Mucosa of descending colon (tissue), 3 donors: ENCODE measurements at regions not wholly inside any gene's neighbourhood (a gene's known extent, or its start where the extent isn't known, plus 50 kb on each side); places are given as distances from the start of the nearest gene placed in this dataset.

Experiments used
- ATAC-seq: fragments of 200-7000 bp; cut with Tn5 transposase; one replicate; pipeline ENCODE4 v1.9.1; 2020; ENCODE audit warnings: mild to moderate bottlenecking, moderate library complexity
- DNase-seq, 3 donors: peaks; one replicate each; pipeline ENCODE4 v3.0.0-alpha.2; 2020
- H3K36me3 ChIP-seq: fragments of 200-600 bp; one replicate; pipeline ENCODE4 v1.8.0; 2021; ENCODE audit warnings: low read depth, mild to moderate bottlenecking
- H3K4me1 ChIP-seq: fragments of 200-600 bp; one replicate; pipeline ENCODE4 v1.8.0; 2021; ENCODE audit warnings: low read depth, mild to moderate bottlenecking
- H3K4me3 ChIP-seq: fragments of 200-600 bp; one replicate; pipeline ENCODE4 v1.8.0; 2021; ENCODE audit warnings: mild to moderate bottlenecking
- H3K9me3 ChIP-seq: fragments of 200-600 bp; one replicate; pipeline ENCODE4 v1.8.0; 2021; ENCODE audit warnings: mild to moderate bottlenecking
- CTCF ChIP-seq: fragments of 200-600 bp; IDR thresholded peaks from one replicate; pipeline ENCODE4 v1.8.0; 2022; ENCODE audit warnings: antibody characterized with exemption, mild to moderate bottlenecking
- intact Hi-C, 2 donors: fragments of 100-400 bp; cut with DNase I in 1 of 2; cut with micrococcal nuclease in 1 of 2; formaldehyde crosslinking; loops; one replicate each; pipeline versions ENCODE4 v1.11.0 to v1.11.1; 2022; cut with DNase I, micrococcal nuclease
- donor health status: DM: no; HTN: no; CAD: no; lungs with moderate emphysema.
- donor health status: DM: no; HTN: no; CAD: no.
- donor health status: DM: no; HTN: yes; CAD: no.

DNA sequence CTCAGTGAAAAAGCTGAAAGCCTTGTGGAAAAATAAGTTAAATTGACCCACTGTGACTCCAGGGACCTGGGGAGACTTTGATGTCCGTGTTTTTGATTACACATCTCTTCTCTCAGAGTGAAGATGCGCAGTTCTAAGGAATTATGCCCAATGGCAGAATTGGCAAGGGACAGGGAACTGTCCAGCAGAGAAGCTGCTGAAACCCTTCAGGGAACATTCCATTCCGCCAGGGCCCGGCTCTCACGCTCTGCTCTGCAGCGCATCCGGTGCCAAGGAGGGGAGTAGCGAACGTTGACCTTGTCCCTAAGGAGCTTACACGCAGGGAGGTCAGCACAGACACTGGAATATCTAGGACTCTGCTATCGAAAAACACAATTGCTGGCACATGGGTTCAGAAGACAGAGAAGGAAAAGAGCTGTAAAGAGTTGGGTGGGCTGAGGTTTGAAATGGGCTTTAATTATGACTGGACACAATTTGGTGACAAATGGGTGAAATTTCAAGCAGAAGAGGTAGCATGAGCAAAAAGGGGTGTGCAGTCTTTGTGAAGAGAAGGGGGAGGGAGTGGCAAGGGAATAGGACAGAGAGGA lies 64.5 kb upstream of the B3GAT1 start:
- TF ChIP-seq CTCF, result no peak
- no peaks in the 10 kb centered on the region for H3K9me3 ChIP-seq
- DNase-seq (no peak), ATAC-seq (no peak)
- H3K36me3 ChIP-seq, result no peaks in the 10 kb centered on the region
- intact Hi-C loops, result no loop called here
- no peaks in the 10 kb centered on the region for H3K4me1 ChIP-seq
- no peak overlapping the region for H3K4me3 ChIP-seq

DNA sequence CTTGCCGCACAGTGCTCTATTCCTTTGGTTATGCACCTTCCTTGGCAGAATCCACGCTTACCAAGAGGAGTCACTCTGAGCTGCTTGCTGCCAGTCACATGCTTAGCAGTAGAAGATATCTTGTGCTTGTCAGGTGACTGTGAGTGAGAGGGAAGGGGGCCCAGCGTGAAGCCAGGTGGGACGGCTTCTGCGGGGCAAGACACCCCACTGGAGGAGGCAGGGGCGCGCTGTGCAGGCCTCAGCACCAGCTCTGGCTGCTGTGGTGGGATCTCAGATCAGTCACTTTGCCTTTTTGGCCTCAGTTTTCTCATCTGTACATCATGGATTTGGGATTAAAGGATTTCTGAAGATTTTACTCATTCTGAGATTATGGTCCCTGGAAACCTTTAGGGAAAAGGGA lies 63.9 kb upstream of the B3GAT1 start:
- Histone ChIP-seq H3K4me1 (no peaks in the 10 kb centered on the region), H3K9me3 (no peaks in the 10 kb centered on the region), H3K36me3 (no peaks in the 10 kb centered on the region), H3K4me3 (no peak overlapping the region)
- DNase-seq (no peak), ATAC-seq (no peak)
- no peak for TF ChIP-seq CTCF
- intact Hi-C loops, result no loop called here

- ATAC-seq, result no peak
- Histone ChIP-seq H3K9me3 (no peaks in the 10 kb centered on the region), H3K36me3 (no peaks in the 10 kb centered on the region), H3K4me3 (no peak overlapping the region), H3K4me1 (no peaks in the 10 kb centered on the region)
- no peak for DNase-seq
- intact Hi-C loops, result no loop called here
- no peak for TF ChIP-seq CTCF
Observed at GRCh38 chr11:134474942-134475341, 62.9 kb upstream of the B3GAT1 start.

DNA sequence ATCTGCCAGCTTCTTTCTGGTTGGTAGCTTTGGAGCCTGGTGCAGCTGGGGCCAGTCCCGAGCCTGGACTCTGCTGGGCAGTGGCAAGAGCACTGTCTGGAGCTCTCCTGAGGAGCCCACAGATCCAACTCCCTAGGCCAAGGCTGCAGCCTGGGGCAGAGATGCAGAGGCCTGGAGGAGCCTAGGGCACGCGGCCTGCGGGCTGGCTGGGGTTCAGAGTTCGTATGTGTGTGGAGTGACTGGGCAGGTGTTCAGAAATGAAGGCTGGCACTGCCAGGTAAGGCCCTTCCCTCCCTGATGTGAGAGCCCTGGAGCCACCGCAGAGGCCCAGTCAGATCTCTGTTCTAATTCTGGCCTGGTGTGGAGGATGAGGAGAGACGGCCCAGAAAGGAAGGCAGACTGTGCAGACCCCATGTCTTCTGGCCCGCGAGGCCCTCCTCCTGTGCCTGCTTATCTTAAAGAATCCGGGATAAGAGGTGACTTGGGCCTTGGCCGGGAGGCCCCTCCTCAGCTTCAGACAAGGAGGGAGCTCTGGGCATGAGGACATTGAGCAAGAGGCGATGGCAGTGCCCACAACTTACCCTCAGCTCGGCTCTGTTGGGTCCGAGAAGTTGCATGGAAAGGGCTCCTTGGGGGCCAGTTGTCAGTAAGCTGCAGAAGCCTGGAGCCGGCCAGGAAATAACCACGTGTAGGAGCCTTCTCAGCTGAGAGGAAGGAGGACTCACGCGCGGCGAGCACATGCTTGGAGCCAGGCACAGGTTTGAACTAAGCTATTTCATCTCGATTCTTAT lies 62.2 kb upstream of the B3GAT1 start:
- Histone ChIP-seq H3K36me3 (no peaks in the 10 kb centered on the region), H3K4me1 (no peaks in the 10 kb centered on the region), H3K4me3 (no peak overlapping the region), H3K9me3 (no peaks in the 10 kb centered on the region)
- no peak for TF ChIP-seq CTCF
- intact Hi-C loops, result no loop called here
- DNase-seq, result no peak
- no peak for ATAC-seq

DNA sequence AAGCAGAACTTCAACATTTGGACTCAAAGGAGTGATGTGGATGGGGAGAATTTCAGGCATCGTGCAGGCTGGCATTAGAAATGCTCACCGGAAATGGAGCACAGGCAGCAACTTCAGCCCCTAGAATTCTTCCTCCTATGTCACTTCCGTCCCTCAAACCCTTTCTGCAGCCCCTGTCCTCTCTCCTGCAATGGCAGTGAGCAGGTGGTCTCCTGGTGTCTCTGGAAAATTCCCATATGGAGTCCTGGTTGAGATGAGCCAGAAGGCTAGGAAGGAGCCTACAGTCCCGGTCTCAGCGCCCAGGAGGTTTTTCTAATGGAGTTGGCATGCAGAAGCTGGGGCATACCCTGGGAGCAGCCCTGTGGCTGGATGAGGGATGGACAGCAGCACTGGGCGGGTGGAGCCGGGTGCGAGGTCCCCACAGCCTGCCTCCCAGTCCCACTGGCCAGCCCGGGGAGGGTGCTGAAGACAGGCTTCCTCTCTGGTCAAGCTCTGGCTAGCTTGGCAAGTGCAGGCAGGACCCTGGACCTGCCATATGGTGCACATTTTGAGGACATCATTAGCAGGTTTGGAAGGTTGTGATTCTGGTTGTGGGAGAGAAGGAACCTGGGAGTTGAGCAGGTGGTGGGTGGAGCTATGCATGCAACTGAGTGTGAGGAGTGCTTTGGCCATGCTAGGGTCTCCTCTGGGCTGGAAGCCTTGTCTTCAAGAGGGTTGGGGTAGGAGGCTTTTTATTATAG lies 59.8 kb upstream of the B3GAT1 start:
- ATAC-seq, result no peak
- TF ChIP-seq CTCF, result no peak
- Histone ChIP-seq H3K4me1 (no peaks in the 10 kb centered on the region), H3K9me3 (no peaks in the 10 kb centered on the region), H3K4me3 (no peak overlapping the region), H3K36me3 (no peaks in the 10 kb centered on the region)
- intact Hi-C loops, result no loop called here
- DNase-seq, result no peak
